ACHN (cell line): ENCODE measurements at regions not wholly inside any gene's neighbourhood (a gene's known extent, or its start where the extent isn't known, plus 50 kb on each side); places are given as distances from the start of the nearest gene placed in this dataset.

ENCODE experiments used
- DNase-seq: peaks from one replicate; pipeline ENCODE4 v3.0.0-alpha.2; 2015
- in situ Hi-C: cut with HindIII; loops from 2 replicates; pipeline ENCODE4 v1.10.0; 2017; ENCODE audit warnings: low sequenced_read_pairs, low pct_ligation_motif_present, low pct_unique_long_range_greater_than_20kb

DNA sequence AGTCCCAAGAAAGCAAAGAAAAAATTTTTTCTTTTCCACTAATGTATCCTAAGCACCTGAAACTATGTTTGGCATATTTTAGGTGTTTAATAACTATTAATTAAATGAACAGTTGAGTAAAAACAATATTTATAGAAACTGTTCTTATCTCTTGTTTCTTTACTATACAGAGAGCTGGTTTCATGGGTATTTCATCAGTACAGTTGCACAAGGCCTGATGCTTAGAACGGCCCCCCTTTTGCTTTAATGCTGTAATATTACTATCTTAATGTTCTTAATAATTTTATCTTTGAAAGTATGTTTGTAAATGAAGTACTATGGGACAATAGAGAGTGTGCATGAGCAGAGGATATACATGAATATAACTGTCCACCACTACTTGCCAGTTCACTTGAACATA, 479.1 kb upstream of the SLIT2 start:
- in situ Hi-C loops = no loop called here
- DNase-seq = no peak

DNA sequence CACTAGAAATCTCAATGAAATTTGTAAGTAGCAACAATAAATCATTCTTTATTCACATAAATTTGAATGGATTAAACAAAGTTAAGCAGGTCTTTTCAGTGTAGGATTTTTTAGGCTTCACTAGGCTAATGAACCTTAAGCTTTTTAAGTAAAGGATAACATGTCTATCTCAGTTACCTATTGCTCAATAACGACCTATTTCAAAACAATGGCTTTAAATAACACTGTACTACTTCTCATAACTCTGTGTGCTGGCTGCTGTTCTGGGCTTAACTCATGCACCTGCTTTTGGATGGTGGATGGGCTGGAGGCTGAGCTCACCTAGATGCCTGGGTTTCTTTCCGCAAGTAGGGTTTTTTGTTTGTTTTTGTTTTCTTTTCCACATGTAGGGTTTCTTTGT, 495.0 kb upstream of the SLIT2 start:
- in situ Hi-C loops = no loop called here
- DNase-seq = no peak

DNA sequence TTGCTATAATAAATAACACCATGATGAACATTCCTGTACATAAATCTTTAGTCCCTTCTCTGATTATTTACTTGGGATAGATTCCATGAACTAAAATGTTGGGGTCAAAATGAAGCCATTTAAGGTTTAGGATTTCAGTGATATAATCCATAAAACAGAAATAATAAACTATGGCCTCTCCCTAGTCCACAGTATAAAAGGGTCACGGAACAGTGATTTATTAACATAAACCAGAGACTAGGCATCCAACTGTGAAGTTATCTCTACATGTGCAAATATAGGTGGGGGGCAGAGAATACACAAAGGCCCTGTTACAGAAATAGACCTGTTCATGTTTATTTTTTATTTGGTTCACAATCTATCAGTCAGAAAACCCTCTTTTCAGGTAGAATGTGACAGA, 499.1 kb upstream of the SLIT2 start:
- no peak for DNase-seq
- in situ Hi-C loops = no loop called here

GRCh38 chr4:19748519-19749479, 502.9 kb upstream of the SLIT2 start:
- in situ Hi-C loops = no loop called here
- no peak for DNase-seq

DNA sequence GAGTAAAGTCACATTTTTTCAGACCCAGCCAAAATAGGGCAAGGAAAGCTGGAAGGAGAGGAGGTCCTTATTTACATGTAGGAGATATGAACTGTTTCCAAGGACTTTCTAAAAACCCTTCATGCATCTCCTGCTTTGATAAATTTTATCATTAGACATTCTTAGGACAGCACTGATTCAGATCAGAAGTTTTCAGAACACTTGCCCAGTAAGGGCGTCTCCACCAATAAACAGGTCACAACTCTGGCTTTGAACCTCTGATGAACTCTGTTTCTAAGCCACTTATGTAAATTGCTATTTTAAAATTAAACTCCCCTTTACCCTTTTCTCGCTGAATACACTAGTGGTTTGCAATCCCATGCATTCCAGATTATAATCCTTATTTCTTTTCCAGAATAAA, 505.3 kb upstream of the SLIT2 start:
- in situ Hi-C loops = no loop called here
- DNase-seq = no peak

DNA sequence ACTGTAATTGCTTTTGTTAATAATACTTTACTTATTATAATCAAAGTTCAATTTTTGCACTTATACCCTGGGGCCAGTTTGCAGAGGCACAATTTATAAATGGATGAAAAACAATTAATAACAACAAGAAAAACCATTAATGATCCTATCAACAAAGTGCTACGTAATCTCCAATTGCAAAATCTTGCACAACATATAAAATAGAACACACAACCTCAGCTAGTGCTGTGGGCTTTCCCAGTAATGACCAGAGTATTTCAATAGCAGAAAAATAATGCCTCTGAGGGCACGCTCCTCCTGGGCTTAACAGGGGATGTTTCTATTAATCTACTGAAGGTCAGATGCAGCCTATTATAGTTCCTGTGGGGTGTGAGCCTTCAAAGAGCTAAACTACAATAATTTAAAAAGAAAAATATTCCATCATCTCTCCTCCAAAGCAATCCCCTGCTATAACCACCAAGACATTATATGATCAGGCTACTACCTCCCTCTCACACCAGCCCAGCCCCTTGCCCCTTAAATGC, 508.5 kb upstream of the SLIT2 start:
- in situ Hi-C loops = no loop called here
- DNase-seq = no peak

DNA sequence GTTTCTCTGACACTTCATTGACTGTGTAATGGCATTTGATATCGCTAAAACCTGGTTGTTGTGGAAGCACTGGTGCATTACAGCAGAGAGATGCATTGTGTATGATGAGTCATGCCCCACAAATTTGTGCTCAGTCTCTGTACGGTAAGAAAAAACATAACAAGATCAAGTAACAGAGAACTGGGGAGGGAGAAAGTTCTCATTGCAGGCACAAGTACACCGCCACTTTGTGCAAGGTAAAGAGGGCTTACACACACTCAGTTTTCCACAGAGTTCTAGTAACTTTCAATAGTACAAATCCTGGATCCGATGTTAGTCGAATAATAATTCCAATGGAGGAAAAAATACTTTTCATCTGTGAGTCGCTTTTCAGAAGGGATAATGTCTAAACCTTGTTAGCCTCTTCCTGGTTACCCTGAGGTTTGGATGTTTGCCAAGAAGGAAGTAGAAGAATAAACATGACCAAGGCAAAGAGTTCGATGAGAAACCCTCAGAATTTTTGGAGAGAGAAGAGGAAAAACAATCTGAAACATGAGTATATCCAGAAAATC, 512.5 kb upstream of the SLIT2 start:
- peak; percentile 90 for DNase-seq
- in situ Hi-C loops = no loop called here

DNA sequence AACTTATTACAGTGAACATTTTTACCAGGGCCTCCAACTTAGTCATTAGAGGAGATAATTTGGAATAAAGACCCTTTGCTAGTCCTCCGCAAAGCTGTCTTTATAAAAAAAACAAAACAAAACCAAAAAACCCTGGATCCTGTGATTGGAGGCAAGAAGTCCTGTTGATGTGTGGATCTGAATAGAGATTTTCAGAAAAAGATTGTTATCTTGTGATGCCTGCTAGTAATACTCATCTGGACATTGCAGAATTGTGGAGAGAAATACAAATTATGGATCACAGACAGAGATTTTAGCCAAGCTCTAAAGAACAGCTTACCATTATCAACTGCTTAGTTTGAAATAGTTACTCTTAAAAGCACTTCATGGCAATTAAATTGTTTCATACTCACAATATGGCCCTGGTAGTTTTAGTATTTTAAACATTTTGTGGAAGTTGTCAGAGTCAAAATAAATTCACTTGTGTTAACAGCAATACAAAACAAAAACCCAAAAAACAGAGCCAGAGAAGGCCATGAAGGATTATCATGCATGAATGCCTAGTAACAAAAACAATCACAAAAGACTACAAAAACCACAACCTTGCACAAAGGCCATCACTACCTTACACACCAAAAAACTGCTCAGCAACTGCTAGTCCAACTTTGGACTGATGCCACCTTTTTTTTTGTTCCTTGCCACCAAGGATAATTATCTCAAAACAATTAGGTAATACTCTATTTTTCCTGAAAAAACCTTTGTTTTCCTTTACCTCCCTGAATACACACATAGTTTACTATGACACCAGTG, 514.5 kb upstream of the SLIT2 start:
- no peak for DNase-seq
- in situ Hi-C loops = no loop called here

DNA sequence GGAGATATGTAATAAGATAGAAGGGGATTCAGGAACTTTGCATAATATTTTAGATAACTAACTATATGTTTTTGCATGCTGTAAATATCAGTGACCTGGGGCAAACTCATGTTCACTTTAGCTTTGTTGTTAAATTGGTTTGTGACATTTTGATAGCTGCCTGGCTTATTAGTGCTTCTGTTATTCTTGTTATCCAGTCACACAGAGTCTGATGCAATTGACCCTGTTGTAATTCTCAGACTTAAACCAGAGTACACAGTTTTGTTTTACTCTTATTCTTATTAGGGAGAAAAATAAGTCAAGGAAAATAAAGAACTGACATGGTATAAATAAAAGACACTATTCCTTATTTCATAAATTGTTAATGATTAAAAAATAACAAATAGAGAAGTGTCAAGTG, 516.7 kb upstream of the SLIT2 start:
- no peak for DNase-seq
- in situ Hi-C loops = no loop called here

GRCh38 chr4:19729886-19730651, 521.6 kb upstream of the SLIT2 start:
- in situ Hi-C loops = no loop called here
- DNase-seq = no peak

DNA sequence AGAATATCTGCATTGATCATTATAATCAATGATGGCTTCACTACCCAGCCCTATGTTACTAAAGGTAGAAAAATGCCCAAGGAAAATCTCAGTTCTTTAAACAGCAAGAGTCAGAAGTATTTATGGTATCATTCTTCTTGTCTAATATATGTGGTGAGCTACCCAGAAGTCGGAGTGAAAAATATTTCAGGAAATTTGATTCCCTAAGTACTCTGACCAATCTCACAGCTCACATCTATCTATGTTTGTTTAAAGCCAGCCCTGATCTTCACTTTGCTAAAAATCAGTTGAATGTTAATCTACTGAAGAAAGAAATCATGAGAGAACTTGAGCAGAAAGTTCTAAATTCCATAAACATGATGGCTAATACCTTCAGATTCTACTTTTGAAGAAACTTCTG, 522.9 kb upstream of the SLIT2 start:
- no peak for DNase-seq
- in situ Hi-C loops = no loop called here

DNA sequence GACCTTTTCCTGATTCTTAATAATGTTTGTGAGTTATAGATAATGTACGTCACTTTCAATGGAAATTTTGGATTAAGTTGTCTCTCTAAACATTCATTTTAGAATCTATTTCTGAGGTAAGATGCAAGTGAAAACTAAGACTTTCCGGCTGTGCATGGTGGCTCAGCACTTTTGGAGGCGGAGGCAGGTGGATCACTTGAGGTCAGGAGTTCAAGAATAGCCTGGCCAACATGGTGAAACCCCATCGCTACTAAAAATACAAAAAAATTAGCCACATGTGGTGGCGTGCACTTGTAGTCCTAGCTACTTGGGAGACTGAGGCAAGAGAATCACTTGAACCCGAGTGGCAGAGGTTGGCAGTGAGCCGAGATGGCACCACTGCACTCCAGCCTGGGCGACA, 524.6 kb upstream of the SLIT2 start:
- in situ Hi-C loops = no loop called here
- DNase-seq = no peak

- in situ Hi-C loops = no loop called here
- DNase-seq = no peak
Measured at GRCh38 chr4:19725130-19725529, 526.6 kb upstream of the SLIT2 start.

GRCh38 chr4:19722404-19722803, 529.3 kb upstream of the SLIT2 start:
- DNase-seq = no peak
- in situ Hi-C loops = no loop called here

DNA sequence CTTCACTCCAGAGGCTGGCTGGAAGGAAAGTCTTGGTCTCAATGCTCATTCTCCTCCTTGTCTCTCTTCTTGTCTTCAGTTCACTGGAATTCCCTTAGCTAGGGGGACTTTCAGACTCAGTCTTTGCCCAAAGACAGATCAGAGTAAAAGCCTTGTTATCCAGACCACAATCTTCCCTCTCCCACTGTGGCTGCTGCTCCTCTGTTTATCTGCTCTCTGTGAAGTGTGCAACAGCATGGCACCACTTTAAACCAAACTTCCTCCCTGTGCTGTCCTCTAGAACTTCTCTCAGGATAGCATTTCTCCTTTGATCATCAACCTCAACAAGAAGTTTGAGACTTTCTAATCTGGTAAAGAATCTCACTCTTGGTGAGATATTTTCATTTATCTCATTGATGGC, 530.1 kb upstream of the SLIT2 start:
- no peak for DNase-seq
- in situ Hi-C loops = no loop called here

- in situ Hi-C loops = no loop called here
Measured at GRCh38 chr4:19720610-19721009, 531.1 kb upstream of the SLIT2 start.

GRCh38 chr4:19720190-19720589, 531.5 kb upstream of the SLIT2 start:
- in situ Hi-C loops = no loop called here
- no peak for DNase-seq

More at GRCh38 chr4:19720610-19721009, 531.1 kb upstream of the SLIT2 start:
- DNase-seq = no peak

GRCh38 chr4:19711871-19712270, 539.8 kb upstream of the SLIT2 start:
- DNase-seq = peak; percentile 13
- in situ Hi-C loops = no loop called here

DNA sequence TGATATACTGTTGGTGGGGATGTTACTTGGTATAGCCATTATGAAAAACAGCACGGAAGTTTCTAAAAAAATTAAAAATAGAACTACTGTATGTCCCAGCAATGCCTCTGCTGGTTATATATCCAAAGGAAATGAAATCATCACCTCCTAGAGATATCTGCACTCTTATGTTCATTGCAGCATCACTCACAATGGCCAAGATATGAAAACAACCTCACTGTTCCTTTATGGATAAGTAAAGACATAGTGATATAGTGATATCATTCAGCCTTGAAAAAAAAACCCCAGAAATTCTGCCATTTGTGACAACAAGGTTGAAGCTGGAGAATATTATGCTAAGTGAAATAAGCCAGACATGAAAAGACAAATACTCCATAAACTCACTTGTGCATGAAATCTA, 543.8 kb upstream of the SLIT2 start:
- in situ Hi-C loops = no loop called here
- DNase-seq = no peak
